ENCODE measurements at regions not wholly inside any gene's neighbourhood (a gene's known extent, or its start where the extent isn't known, plus 50 kb on each side); places are given as distances from the start of the nearest gene placed in this dataset.

- no peak for TF ChIP-seq CTCF (IDR thresholded peaks at IDR 0.05; ENCODE audit: control insufficient read depth, extremely low read depth, insufficient read depth)
- no peak overlapping the region for H3K4me3 ChIP-seq (ENCODE audit: low read depth, low read length)
- no peak for DNase-seq (ENCODE audit: low read depth)
Observed at GRCh38 chr4:99729186-99729585, 71.6 kb upstream of the C4orf54 start.

- H3K4me3 ChIP-seq (ENCODE audit: low read depth, low read length) = no peak overlapping the region
- no peak for DNase-seq (ENCODE audit: low read depth)
- peak; percentile 33; the same call in 1 of the 2 replicates for TF ChIP-seq CTCF (IDR thresholded peaks at IDR 0.05; ENCODE audit: control insufficient read depth, extremely low read depth, insufficient read depth)
Observed at GRCh38 chr4:99724067-99724466, 66.4 kb upstream of the C4orf54 start.

- H3K4me3 ChIP-seq (ENCODE audit: low read depth, low read length) = no peak overlapping the region
- TF ChIP-seq CTCF (IDR thresholded peaks at IDR 0.05; ENCODE audit: control insufficient read depth, extremely low read depth, insufficient read depth) = no peak
- DNase-seq (ENCODE audit: low read depth) = peak; percentile 48
Observed at GRCh38 chr4:99723612-99724011, 66.0 kb upstream of the C4orf54 start.

- H3K4me3 ChIP-seq (ENCODE audit: low read depth, low read length) = no peak overlapping the region
- TF ChIP-seq CTCF (IDR thresholded peaks at IDR 0.05; ENCODE audit: control insufficient read depth, extremely low read depth, insufficient read depth) = no peak
- DNase-seq (ENCODE audit: low read depth) = no peak
Observed at GRCh38 chr4:99722725-99723124, 65.1 kb upstream of the C4orf54 start.

- H3K4me3 ChIP-seq (ENCODE audit: low read depth, low read length) = no peak overlapping the region
- TF ChIP-seq CTCF (IDR thresholded peaks at IDR 0.05; ENCODE audit: control insufficient read depth, extremely low read depth, insufficient read depth) = no peak
- no peak for DNase-seq (ENCODE audit: low read depth)
Observed at GRCh38 chr4:99722006-99722405, 64.4 kb upstream of the C4orf54 start.

GRCh38 chr4:99720206-99720605 is 62.6 kb upstream of the C4orf54 start:
- no peak for TF ChIP-seq CTCF (IDR thresholded peaks at IDR 0.05; ENCODE audit: control insufficient read depth, extremely low read depth, insufficient read depth)
- no peak overlapping the region for H3K4me3 ChIP-seq (ENCODE audit: low read depth, low read length)
- DNase-seq (ENCODE audit: low read depth) = no peak

GRCh38 chr4:99716996-99717395 is 59.4 kb upstream of the C4orf54 start:
- no peak overlapping the region for H3K4me3 ChIP-seq (ENCODE audit: low read depth, low read length)
- no peak for TF ChIP-seq CTCF (IDR thresholded peaks at IDR 0.05; ENCODE audit: control insufficient read depth, extremely low read depth, insufficient read depth)
- DNase-seq (ENCODE audit: low read depth) = no peak
